Neutrophil (primary cell): ENCODE measurements at regions not wholly inside any gene's neighbourhood (a gene's known extent, or its start where the extent isn't known, plus 50 kb on each side); places are given as distances from the start of the nearest gene placed in this dataset.

Source experiments
- H3K27ac ChIP-seq: fragments of 200-600 bp; sonication (generic); 2 replicates; pipeline ENCODE4 v1.5.1; 2016; ENCODE audit warnings: mild to moderate bottlenecking, moderate library complexity
- H3K27me3 ChIP-seq: fragments of 200-600 bp; sonication (generic); 2 replicates; pipeline ENCODE4 v1.6.0; 2016; ENCODE audit warnings: mild to moderate bottlenecking
- H3K36me3 ChIP-seq: fragments of 200-600 bp; sonication (generic); 2 replicates; pipeline ENCODE4 v1.5.1; 2017
- H3K4me1 ChIP-seq, 2 experiments: fragments of 200-600 bp in 1 of 2; sonication (generic) in 1 of 2; 1 replicate in 1 of 2; 2 replicates in 1 of 2; pipeline versions ENCODE4 v1.5.1 to v1.6.1; 2013 to 2016; ENCODE audit warnings: low read depth in 1 of 2, low read length in 1 of 2, mild to moderate bottlenecking in 1 of 2, moderate library complexity in 1 of 2; ENCODE audit not compliant: control insufficient read depth in 1 of 2, insufficient read depth in 1 of 2
- H3K4me3 ChIP-seq, 2 experiments: fragments of 200-600 bp in 1 of 2; sonication (generic) in 1 of 2; 1 replicate in 1 of 2; 2 replicates in 1 of 2; pipeline ENCODE4 v1.5.1; 2013 to 2016; ENCODE audit warnings: low read depth in 1 of 2, low read length in 1 of 2, mild to moderate bottlenecking in 1 of 2, moderate library complexity in 1 of 2
- H3K9me3 ChIP-seq: fragments of 200-600 bp; sonication (generic); 2 replicates; pipeline ENCODE4 v1.5.1; 2016
- TF ChIP-seq, protein P1 (sequence below): fragments of 200-600 bp; sonication (generic); IDR thresholded peaks from 2 replicates; pipeline ENCODE4 v1.5.1; 2016; ENCODE audit warnings: antibody characterized with exemption

DNA sequence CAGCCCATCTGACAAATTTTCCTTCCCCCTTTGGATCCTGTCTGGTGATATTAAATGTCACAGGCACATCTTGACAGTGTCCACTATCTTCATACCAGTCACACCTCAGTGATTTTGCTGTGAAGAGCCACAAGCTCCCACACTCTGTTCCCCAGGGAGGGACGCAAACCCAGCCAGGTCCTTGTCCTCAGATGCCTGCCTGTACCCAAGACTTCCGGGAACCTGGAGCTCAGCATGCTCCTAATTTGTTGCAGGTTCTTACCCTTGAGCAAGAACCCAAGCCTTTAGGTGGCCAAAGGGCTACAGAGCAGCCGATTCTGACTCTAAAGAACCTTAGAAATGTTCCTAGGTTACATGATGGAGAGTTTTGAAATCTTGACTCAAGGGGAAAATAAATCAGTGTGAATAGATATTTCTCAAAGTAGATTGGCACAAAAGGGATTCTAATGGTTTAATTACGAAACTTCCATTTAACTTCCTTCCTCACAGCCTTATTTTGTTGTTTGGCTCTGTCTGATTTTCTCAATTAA lies 66.2 kb upstream of the MTHFD1L start:
- Histone ChIP-seq H3K27me3 (peaks cover 56% of the 10 kb centered on the region), H3K4me1 (peaks cover 9 to 11% of the 10 kb centered on the region in 2 experiments), H3K9me3 (no peaks in the 10 kb centered on the region), H3K4me3 (no peak overlapping the region), H3K36me3 (no peaks in the 10 kb centered on the region), H3K27ac (no peak overlapping the region)
- TF ChIP-seq, protein P1, sequence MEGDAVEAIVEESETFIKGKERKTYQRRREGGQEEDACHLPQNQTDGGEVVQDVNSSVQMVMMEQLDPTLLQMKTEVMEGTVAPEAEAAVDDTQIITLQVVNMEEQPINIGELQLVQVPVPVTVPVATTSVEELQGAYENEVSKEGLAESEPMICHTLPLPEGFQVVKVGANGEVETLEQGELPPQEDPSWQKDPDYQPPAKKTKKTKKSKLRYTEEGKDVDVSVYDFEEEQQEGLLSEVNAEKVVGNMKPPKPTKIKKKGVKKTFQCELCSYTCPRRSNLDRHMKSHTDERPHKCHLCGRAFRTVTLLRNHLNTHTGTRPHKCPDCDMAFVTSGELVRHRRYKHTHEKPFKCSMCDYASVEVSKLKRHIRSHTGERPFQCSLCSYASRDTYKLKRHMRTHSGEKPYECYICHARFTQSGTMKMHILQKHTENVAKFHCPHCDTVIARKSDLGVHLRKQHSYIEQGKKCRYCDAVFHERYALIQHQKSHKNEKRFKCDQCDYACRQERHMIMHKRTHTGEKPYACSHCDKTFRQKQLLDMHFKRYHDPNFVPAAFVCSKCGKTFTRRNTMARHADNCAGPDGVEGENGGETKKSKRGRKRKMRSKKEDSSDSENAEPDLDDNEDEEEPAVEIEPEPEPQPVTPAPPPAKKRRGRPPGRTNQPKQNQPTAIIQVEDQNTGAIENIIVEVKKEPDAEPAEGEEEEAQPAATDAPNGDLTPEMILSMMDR, result no peak

DNA sequence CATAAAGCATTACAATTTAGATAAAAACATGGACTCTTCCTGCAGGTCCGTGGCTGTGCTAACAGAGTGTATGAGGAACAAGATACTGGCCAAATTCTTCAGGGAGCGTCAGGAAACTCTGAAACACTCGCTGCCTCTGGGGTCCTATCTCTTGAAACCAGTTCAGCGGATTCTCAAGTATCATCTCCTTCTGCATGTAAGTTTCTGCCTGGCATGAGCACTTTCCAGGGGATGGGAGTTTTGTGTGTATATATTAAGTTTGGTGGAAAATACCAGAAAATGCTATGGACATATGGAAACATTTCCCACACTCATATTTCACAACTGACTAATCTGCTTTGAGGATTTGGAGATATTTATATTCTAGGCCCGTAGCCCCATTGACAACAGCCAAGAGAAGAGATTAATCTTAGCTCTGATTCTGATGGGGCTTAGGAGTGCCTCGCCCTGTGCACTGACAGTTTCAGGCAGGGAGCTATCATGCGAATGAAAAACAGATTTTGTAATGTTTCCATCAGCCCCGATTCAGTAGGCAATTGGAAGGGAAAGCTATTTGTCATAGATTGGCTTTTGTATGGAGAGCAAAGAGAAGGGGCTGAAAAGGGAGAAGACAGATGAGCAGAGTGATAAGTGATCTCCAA lies 64.7 kb upstream of the MTHFD1L start:
- peaks cover 56% of the 10 kb centered on the region for H3K27me3 ChIP-seq
- H3K4me3 ChIP-seq, result no peak overlapping the region
- H3K27ac ChIP-seq, result no peak overlapping the region
- H3K36me3 ChIP-seq, result no peaks in the 10 kb centered on the region
- H3K9me3 ChIP-seq, result no peaks in the 10 kb centered on the region
- TF ChIP-seq, protein P1, result no peak
- H3K4me1 ChIP-seq, result peaks cover 8 to 9% of the 10 kb centered on the region in 2 experiments

DNA sequence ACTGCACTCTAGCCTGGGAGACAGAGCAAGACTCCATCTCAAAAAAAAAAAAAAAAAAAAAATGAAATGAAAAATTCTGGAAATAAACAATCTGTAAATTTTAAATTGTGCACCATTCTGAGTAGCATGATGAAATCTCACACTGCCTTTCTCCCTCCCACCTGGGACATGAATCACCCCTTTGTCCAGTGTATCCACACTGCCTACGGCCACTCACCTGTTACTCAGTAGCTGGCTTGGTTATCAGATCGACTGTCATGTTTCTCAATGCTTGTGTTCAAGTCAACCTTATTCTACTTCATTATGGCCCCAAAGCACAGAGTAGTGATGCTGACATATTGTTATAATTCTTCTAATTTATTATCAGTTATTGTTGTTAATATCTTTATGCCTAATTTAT lies 58.7 kb upstream of the MTHFD1L start:
- TF ChIP-seq, protein P1, result no peak
- Histone ChIP-seq H3K4me1 (no peaks in the 10 kb centered on the region), H3K4me3 (no peak overlapping the region), H3K27me3 (peaks cover 11% of the 10 kb centered on the region), H3K9me3 (no peaks in the 10 kb centered on the region), H3K36me3 (no peaks in the 10 kb centered on the region), H3K27ac (no peak overlapping the region)

DNA sequence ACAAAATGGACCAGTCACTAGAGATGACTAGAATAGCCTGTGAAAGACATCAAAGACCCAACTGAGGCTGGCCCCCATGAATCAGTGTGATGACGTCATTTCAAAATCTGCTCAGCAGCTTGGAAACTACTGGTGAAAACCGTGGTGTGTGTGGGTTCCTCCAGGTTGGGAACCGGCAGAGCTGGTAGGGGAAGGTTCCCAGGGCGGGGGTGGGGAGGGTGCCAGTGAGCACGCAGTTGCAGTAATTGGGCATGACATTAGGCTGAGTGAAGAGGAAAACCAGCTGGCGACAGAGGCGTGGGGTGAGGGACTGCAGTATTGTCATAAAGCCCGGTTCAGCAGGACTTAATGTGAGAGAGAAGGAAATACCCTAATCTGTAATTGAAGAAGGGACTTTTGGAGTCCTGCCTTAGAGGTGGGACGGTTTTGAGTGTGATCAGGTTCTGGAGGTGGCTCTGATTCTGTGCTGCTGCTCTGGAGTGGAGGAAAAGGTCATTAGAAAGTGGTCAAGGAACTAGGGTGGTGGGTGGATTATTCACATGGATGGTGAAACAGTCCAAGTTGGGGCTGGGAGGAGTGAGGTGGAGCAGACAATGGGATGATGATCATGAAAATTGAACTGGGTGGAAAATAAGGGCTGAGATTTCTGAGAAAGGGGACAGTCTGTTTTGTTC lies 52.0 kb upstream of the MTHFD1L start:
- TF ChIP-seq, protein P1, result no peak
- Histone ChIP-seq H3K27ac (no peak overlapping the region), H3K9me3 (no peaks in the 10 kb centered on the region), H3K27me3 (peaks cover 4% of the 10 kb centered on the region), H3K4me3 (no peak overlapping the region), H3K36me3 (no peaks in the 10 kb centered on the region), H3K4me1 (no peaks in the 10 kb centered on the region)

DNA sequence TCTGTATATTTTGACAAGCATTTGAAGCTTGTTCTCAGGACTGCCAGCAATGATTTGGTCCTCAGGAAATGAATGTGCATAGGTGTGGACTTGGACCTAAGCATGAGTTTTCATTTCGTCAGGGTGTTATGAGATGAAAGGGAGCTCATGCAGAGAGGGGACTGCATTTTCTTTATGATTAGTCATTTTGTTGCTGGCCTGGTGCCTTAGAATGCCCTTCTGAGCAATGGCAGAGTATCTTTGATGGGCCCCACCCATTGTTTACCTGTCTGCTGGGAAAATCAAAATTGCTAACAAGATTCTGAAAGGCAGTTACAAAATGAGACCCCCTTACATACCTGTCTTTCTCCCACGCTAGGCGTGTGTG lies 51.5 kb upstream of the MTHFD1L start:
- Histone ChIP-seq H3K36me3 (no peaks in the 10 kb centered on the region), H3K27ac (no peak overlapping the region), H3K4me3 (no peak overlapping the region), H3K9me3 (no peaks in the 10 kb centered on the region), H3K4me1 (no peaks in the 10 kb centered on the region), H3K27me3 (peaks cover 4% of the 10 kb centered on the region)
- TF ChIP-seq, protein P1, result no peak
